ENCODE measurements at regions not wholly inside any gene's neighbourhood (a gene's known extent, or its start where the extent isn't known, plus 50 kb on each side); places are given as distances from the start of the nearest gene placed in this dataset.

- DNase-seq = peak; percentile 28
These were observed 52.0 kb upstream of the RNU6-8 start for GRCh38 chr14:32254952-32255679.

DNA sequence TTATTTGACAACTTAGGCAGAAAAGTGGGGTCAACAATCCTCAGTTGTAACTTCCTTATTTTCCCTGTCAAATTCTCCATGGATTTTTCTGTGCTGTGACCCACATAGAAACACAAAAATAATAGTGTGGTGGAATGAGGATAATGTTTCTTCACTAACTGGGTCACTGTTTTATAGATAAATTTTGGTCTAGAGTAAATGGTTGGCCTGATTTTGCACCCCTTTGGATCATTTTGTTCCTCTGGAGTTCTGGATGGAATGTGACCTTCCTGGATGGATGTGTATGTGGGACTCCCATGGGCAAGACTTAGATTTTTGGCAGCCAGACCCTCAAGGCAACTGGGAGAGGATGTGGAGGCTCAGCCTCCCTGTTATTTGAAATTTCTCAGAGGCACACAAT lies 52.7 kb upstream of the RNU6-8 start:
- DNase-seq = no peak

DNA sequence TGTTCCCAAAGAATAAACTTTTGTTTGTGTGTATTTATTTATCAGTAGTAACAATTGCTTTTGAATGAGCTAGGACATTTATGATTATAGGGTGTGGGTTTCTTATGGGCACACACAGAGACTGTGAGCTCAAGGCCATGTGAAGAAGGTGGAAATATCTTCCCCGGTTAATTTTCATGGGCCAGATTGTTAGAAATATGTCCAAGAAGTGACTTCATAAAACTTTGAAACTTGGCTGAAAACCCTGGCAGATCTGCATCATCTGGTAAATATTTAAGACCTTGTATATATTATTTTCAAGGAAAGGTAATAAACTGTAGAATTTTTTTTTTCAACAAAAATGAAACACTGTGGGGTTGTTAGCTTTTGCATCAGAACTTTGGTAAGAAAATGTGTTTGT lies 53.5 kb upstream of the RNU6-8 start:
- DNase-seq = no peak

GRCh38 chr14:32258336-32258993 lies 55.4 kb upstream of the RNU6-8 start:
- DNase-seq = no peak

GRCh38 chr14:32259368-32260013 lies 56.4 kb upstream of the RNU6-8 start:
- no peak for DNase-seq

DNA sequence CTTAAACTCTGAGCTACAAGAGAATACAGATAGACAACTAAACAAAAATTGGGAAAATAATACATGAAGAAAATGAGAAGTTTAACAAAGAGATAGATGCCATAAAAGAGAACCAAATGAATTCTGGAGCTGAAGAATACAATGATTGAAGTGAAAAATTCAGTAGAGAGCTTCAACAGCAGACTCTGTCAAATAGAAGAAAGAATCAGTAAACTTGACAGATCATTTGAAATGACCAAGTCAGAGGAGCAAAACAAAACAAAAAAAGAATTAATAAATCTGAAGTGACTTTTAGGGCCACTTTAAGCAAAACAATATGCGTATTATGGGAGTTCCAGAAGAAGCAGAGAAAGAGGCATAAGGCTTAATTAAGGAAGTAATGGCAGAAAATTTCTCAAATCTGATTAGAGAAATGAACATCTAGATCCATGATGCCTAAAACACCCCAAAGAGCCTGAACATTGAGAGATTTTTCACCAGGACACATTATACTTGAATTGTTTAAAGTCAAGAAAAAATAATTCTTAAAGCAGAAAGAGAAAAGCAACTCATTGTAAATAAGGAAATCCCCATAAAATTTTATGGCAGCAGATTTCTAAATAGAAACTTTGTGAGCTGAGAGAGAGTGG lies 61.0 kb upstream of the RNU6-8 start:
- no peak for DNase-seq

GRCh38 chr14:32265584-32265983 lies 62.5 kb upstream of the RNU6-8 start:
- no peak for DNase-seq

DNA sequence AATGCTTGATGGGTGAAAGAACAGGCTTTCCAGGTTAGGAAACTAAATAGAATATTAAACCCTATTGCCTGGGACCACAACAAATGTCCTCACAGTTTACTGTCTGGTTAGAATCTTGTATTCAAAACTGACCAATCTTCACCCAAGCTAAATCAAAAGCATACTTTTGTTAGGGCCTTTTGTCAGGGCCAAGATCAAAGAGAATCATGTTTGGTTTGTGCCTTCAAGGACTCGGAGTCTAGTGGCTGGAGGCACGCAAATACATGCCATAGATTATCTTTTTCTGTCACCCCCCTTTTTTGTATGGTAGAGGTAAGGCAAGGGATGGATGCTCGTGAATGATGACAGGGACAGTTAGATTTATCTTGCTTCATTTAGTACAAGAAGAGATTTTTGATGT lies 51.1 kb upstream of the AKAP6 start:
- no peak for DNase-seq
